HG03565 (cell line): ENCODE measurements at regions not wholly inside any gene's neighbourhood (a gene's known extent, or its start where the extent isn't known, plus 50 kb on each side); places are given as distances from the start of the nearest gene placed in this dataset.

Experiments
- ATAC-seq: cut with Tn5 transposase; IDR thresholded peaks from one replicate; pipeline ENCODE4 v1.9.1; 2021; ENCODE audit warnings: mild to moderate bottlenecking, moderate library complexity; ENCODE audit not compliant: unreplicated experiment

DNA sequence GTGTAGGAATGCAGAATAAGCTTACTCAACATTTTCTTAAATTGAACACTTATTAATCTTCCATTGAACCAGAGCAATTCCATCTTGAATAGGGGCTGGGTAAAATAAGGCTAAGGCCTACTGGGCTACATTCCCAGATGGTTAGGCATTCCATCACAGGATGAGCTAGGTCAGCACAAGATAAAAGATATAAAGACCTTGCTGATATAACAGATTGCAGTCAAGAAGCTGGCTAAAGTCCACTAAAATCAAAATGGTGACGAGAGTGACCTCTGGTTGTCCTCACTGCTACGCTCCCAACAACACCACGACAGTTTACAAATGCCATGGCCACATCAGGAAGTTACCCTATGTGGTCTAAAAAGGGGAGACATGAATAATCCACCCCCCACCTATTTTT, 156.1 kb downstream of the NXNL2 start:
- ATAC-seq = no peak

- no peak for ATAC-seq
Measured at GRCh38 chr9:88691811-88692210, 156.8 kb downstream of the NXNL2 start.

GRCh38 chr9:88692827-88693226, 157.8 kb downstream of the NXNL2 start:
- no peak for ATAC-seq

DNA sequence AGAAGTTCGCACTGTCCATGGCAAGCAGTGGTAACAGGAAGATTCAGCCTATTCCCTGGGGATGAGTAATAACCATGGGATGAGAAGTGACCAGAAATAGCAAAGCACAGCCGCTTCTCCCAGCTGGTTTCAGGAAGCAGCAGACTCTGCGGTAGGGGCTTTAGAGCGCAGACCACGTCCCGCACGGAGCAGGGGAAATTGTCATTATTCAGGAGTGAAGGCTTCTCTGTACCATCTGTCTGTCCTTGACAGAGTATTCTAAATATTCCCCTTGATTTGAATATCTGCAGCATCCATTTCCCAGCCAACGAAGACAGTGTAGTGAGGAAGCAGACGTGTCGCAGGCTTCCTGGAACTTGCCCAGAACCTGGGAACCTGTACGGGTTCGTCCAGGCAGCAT, 159.6 kb downstream of the NXNL2 start:
- ATAC-seq = no peak

DNA sequence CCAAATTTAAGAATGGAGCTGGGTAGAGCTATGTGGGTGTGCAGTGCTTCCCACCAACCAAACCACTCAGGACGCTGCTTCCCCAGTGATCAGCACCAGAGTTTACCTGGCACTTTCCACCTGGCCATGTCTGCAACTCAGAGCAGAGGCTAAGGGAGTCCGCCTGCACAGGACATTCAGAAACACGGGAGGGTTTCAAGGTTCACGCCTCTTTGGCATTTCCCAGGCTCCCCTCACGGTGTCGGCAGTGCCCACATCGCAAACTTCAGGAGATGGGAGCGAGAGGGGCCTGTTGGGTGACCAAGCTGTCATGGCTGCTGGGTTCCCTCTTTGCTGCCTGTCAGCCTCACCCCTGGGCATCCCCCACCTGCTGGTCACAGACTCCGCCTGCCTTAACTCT, 161.5 kb downstream of the NXNL2 start:
- no peak for ATAC-seq

DNA sequence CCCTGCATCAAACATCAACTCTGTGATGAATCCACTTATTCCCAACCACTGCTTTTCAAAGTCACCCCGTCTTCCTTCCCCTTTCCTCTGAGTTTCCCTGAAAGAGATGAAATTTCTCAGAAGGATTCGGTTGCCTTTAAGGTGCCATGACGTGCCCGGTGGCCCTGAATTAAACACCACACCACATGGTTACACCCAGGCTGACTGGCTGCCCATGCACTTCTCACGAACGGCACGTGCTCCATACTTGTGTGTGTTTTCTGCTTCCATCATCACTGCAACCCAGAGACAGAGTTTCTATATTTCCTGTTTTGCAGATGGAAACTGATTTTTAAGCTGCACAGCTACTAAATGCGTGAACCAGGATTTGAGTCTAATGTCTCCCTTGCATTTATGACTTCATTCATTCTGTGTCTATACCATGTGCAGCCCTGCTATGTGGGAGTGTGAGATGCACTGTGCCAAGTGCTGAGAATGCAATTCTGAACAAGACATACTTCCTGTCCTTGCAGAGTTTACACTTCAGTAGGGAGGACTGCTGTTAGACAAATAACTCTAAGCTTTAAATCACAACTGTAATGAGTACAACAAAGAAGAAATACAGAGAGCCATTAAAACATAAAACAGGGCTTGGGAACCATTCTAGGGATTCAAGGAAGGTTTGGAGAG, 162.9 kb downstream of the NXNL2 start:
- ATAC-seq = no peak

- no peak for ATAC-seq
Measured at GRCh38 chr9:88702985-88703384, 168.0 kb downstream of the NXNL2 start.

GRCh38 chr9:88706193-88707113, 171.5 kb downstream of the NXNL2 start:
- no peak for ATAC-seq

GRCh38 chr9:88710449-88710848, 175.5 kb downstream of the NXNL2 start:
- no peak for ATAC-seq

DNA sequence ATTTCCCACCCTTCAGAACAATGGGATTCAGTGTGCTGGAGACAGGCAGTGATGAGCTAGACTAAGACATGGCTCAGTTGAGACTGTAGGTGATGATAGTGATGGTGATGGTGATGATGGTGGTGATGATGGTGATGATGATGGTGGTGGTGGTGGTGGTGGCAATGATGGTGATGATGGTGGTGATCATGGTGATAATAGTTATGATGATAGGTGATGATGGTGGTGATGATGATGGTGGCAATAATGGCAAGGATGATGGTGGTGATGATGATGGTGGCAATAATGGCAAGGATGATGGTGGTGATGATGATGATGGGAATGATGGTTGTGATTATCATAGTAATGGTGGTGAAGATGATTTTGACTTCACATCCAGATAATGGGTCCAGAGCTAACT, 176.7 kb downstream of the NXNL2 start:
- no peak for ATAC-seq

DNA sequence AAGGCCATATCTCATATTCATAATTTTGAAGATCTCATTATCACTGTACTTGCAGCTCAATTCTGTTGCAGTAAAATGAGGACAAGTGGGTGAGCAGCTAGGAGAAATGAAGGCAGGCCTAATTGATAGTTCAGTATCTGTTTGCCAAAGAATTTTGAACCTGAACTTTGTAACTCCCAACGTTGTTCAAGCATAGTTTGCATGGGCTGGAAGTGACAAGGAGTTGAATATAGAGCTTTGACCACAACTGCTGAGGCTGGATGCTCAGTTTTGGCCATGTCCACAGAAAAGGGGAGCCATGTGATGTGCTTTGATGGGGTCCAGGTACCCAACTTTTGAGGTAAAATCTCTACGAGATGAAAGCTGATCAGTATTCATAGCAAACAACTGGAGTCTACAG, 177.5 kb downstream of the NXNL2 start:
- ATAC-seq = no peak

- ATAC-seq = no peak
Measured at GRCh38 chr9:88713010-88713409, 178.0 kb downstream of the NXNL2 start.

DNA sequence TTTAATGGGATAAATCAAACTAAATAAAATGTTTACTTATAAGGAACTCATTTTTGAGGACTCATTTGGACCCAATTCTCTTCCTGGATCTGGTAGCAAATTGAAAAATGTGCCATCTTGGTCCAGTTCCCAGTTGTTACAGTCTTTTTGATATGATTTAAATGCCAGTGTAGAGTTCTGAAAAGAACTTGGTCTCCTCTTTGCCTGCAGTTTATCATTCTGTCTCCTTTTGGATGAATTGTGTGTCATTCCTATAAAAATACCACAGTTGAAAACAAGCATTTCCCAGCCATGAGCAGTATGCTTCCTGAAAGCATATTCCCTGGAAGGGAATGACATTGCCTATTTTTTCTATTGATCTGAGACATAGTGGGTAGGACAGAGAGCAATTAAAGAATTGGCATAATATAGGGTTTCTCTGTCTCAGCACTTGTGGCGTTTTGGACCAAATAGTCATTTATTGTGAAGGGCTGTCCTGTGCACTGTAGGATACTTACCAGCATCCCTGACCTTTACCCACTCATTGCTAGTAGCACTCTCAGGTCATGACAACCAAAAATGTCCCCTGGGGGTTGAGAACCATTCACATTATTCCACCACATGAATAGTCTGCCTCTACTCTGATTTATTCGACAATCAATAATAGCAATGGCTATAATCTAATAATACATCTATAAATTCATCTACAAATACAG, 181.8 kb downstream of the NXNL2 start:
- ATAC-seq = no peak

- ATAC-seq = no peak
Measured at GRCh38 chr9:88721025-88721424, 186.0 kb downstream of the NXNL2 start.

GRCh38 chr9:88721495-88722279, 186.7 kb downstream of the NXNL2 start:
- no peak for ATAC-seq

GRCh38 chr9:88722753-88723152, 187.8 kb downstream of the NXNL2 start:
- ATAC-seq = no peak

DNA sequence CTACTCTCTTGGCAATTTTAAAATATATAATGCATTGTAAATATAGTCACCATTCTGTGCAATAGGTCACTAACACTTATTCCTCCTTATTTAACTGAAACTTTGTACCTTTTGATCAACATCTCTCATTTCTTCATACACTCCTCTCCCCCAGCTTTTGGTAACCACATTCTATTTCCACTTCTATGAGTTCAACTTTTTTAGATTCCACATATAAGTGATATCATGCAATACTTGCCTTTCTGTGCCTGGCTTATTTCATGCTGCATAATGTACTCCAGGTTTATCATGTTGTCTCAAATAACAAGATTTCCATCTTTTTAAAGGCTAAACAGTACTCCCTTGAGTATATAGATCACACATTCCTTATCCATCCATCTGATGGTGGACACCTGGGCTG, 188.8 kb downstream of the NXNL2 start:
- no peak for ATAC-seq

GRCh38 chr9:88724331-88724730, 189.4 kb downstream of the NXNL2 start:
- ATAC-seq = no peak

GRCh38 chr9:88725300-88726019, 190.5 kb downstream of the NXNL2 start:
- ATAC-seq = no peak

- no peak for ATAC-seq
Measured at GRCh38 chr9:88726803-88727202, 191.8 kb downstream of the NXNL2 start.
